ENCODE measurements at regions not wholly inside any gene's neighbourhood (a gene's known extent, or its start where the extent isn't known, plus 50 kb on each side); places are given as distances from the start of the nearest gene placed in this dataset.

- H2BK20ac ChIP-seq (ENCODE audit: low read depth, low read length): no peak overlapping the region
- no peak overlapping the region for H3K14ac ChIP-seq (replicated peaks; ENCODE audit: low read depth, low read length)
- no peak overlapping the region for H2AK9ac ChIP-seq (replicated peaks; ENCODE audit: low read depth, low read length, poor library complexity)
- H3K4me2 ChIP-seq (ENCODE audit: low read depth, low read length): no peak overlapping the region
- dilution Hi-C loops (cut with HindIII; ENCODE audit: low sequenced_read_pairs, unreplicated experiment): no loop called here
- no peak overlapping the region for H4K91ac ChIP-seq (ENCODE audit: insufficient read depth, low read depth, low read length)
- H3K36me3 ChIP-seq (ENCODE audit: control insufficient read depth, insufficient read depth, low read length): no peaks in the 10 kb centered on the region
- no peak overlapping the region for H3K27ac ChIP-seq (ENCODE audit: insufficient read depth, low read length)
- H3K4me3 ChIP-seq (ENCODE audit: insufficient read depth, low read depth, low read length): no peak overlapping the region
- no peak overlapping the region for H3K4ac ChIP-seq (ENCODE audit: low read depth, low read length)
- H3K9me1 ChIP-seq (ENCODE audit: insufficient read depth, low read length): peaks cover 3% of the 10 kb centered on the region
- H3K79me1 ChIP-seq (ENCODE audit: low read depth in 1 of 2, low read length in 2 of 2): no peaks in the 10 kb centered on the region; a peak in 1 of 4 replicates
- H2BK120ac ChIP-seq (ENCODE audit: low read depth, low read length): no peak overlapping the region; the same call in 1 of the 2 replicates
- in situ Hi-C loops (cut with MboI; ENCODE audit: low sequenced_read_pairs): no loop called here
- no peaks in the 10 kb centered on the region for H3K9me3 ChIP-seq (ENCODE audit: control insufficient read depth, insufficient read depth, low read length)
- H4K8ac ChIP-seq (ENCODE audit: low read depth in 2 of 2, low read length in 2 of 2): peak overlapping the region in 1 of 2 experiments; percentile 66; a peak in 1 of 4 replicates
- H3K56ac ChIP-seq (ENCODE audit: extremely low read depth, insufficient read depth, low read length): no peak overlapping the region
- peaks cover 19% of the 10 kb centered on the region for H3K4me1 ChIP-seq (ENCODE audit: control insufficient read depth, insufficient read depth, low read length)
- no peak overlapping the region for H2BK5ac ChIP-seq (ENCODE audit: low read depth, low read length, poor library complexity, severe bottlenecking)
- H4K20me1 ChIP-seq (ENCODE audit: insufficient read depth, low read length): no peaks in the 10 kb centered on the region
- intact Hi-C loops (cut with micrococcal nuclease): no loop called here
- H2AK5ac ChIP-seq (ENCODE audit: low read depth, low read length): no peak overlapping the region
- POLR2A ChIA-PET (ENCODE audit: unreplicated experiment): no interaction called here
- H3K27me3 ChIP-seq (ENCODE audit: control insufficient read depth, insufficient read depth, low read length): no peaks in the 10 kb centered on the region
- no peak for TF ChIP-seq SMC3 (IDR thresholded peaks at IDR 0.05; ENCODE audit: low read depth, low read length)
- no peak for TF ChIP-seq MAFK (IDR thresholded peaks at IDR 0.05; ENCODE audit: low read depth, low read length)
- no peak for TF ChIP-seq MXI1 (IDR thresholded peaks at IDR 0.05; ENCODE audit: borderline replicate concordance, low read depth, low read length)
- no peak for TF ChIP-seq CTCF (conservative IDR thresholded peaks at IDR 0.05; ENCODE audit: low read depth, low read length)
- no peak for TF ChIP-seq BHLHE40 (IDR thresholded peaks at IDR 0.05; ENCODE audit: low read depth, low read length)
- TF ChIP-seq RFX5 (IDR thresholded peaks at IDR 0.05; ENCODE audit: low read depth, low read length): no peak
- no peak for TF ChIP-seq FOS (IDR thresholded peaks at IDR 0.05; ENCODE audit: low read depth, low read length)
- TF ChIP-seq POLR2A (IDR thresholded peaks at IDR 0.05; ENCODE audit: low read depth, low read length): no peak
- no peak for TF ChIP-seq USF2 (IDR thresholded peaks at IDR 0.05; ENCODE audit: low read depth, low read length)
- TF ChIP-seq RAD21 (IDR thresholded peaks at IDR 0.05; ENCODE audit: low read length): no peak
- 0 out of 3 replicates have a peak overlapping the region, but pooled peaks have one; percentile 57 for H2BK15ac ChIP-seq (ENCODE audit: low read depth, low read length)
- CTCF ChIA-PET: no interaction called here
- no peak overlapping the region for H2AFZ ChIP-seq (replicated peaks; ENCODE audit: low read length, poor library complexity)
- no TSS peak for BruUV-seq (replicated peaks)
- H3K23ac ChIP-seq (ENCODE audit: low read depth, low read length): no peak overlapping the region
- peak overlapping the region; percentile 39; the same call in 1 of the 2 replicates for H4K5ac ChIP-seq (ENCODE audit: low read depth, low read length)
- H3K18ac ChIP-seq (ENCODE audit: low read depth, low read length): peak overlapping the region; percentile 24; the same call in 1 of the 2 replicates
- no peak overlapping the region for H3K9ac ChIP-seq (ENCODE audit: low read depth, low read length)
- no peak for ATAC-seq (ENCODE audit: low read depth)
- no peak for DNase-seq
Measured at GRCh38 chr6:25170640-25171039, 108.5 kb upstream of the CARMIL1 start.

Data from IMR-90 (cell line).